Ishikawa (cell line): ENCODE measurements at regions not wholly inside any gene's neighbourhood (a gene's known extent, or its start where the extent isn't known, plus 50 kb on each side); places are given as distances from the start of the nearest gene placed in this dataset.
A peak's percentile ranks its signal among the peaks of the same experiment; 100 is the strongest.

Experiments used
- CEBPB ChIP-seq: IDR thresholded peaks from 2 replicates; pipeline ENCODE4 v1.6.1; 2012
- CREB1 ChIP-seq: IDR thresholded peaks from 2 replicates; pipeline ENCODE4 v1.6.1; 2012; ENCODE audit warnings: low read depth
- EGR1 ChIP-seq: IDR thresholded peaks from 2 replicates; pipeline ENCODE4 v1.6.1; 2012
- EP300 ChIP-seq: IDR thresholded peaks from 2 replicates; pipeline ENCODE4 v1.6.1; 2012; ENCODE audit warnings: borderline replicate concordance
- FOXM1 ChIP-seq: IDR thresholded peaks from 2 replicates; pipeline ENCODE4 v1.6.1; 2012; ENCODE audit warnings: low read depth, borderline replicate concordance
- NFIC ChIP-seq: IDR thresholded peaks from 2 replicates; pipeline ENCODE4 v1.6.1; 2012
- RAD21 ChIP-seq: IDR thresholded peaks from 2 replicates; pipeline ENCODE4 v1.6.1; 2012; ENCODE audit warnings: low read depth
- REST ChIP-seq: IDR thresholded peaks from 2 replicates; pipeline ENCODE4 v1.6.1; 2012; ENCODE audit warnings: low read depth, mild to moderate bottlenecking
- TAF1 ChIP-seq: IDR thresholded peaks from 2 replicates; pipeline ENCODE4 v1.6.1; 2012; ENCODE audit warnings: low read depth, mild to moderate bottlenecking
- TCF12 ChIP-seq: IDR thresholded peaks from 2 replicates; pipeline ENCODE4 v1.6.1; 2012; ENCODE audit warnings: low read depth
- TEAD4 ChIP-seq: IDR thresholded peaks from 2 replicates; pipeline ENCODE4 v1.6.1; 2012
- USF1 ChIP-seq: IDR thresholded peaks from 2 replicates; pipeline ENCODE4 v1.6.1; 2012
- YY1 ChIP-seq: IDR thresholded peaks from 2 replicates; pipeline ENCODE4 v1.6.1; 2012; ENCODE audit warnings: low read depth
- ZBTB7A ChIP-seq: IDR thresholded peaks from 2 replicates; pipeline ENCODE4 v1.6.1; 2012; ENCODE audit warnings: low read depth
- TF ChIP-seq, protein P1 (sequence below): IDR thresholded peaks from 2 replicates; pipeline ENCODE4 v1.6.1; 2012

GRCh38 chr15:77816983-77817382 is 184.3 kb upstream of the LINGO1 start:
- TF ChIP-seq TEAD4, result no peak
- TF ChIP-seq EGR1, result no peak
- TF ChIP-seq CREB1, result no peak
- TF ChIP-seq TAF1, result no peak
- TF ChIP-seq ZBTB7A, result no peak
- TF ChIP-seq, protein P1, sequence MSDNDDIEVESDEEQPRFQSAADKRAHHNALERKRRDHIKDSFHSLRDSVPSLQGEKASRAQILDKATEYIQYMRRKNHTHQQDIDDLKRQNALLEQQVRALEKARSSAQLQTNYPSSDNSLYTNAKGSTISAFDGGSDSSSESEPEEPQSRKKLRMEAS, result no peak
- TF ChIP-seq EP300, result no peak
- no peak for TF ChIP-seq YY1
- no peak for TF ChIP-seq NFIC
- TF ChIP-seq RAD21, result no peak
- TF ChIP-seq USF1, result no peak
- no peak for TF ChIP-seq FOXM1
- TF ChIP-seq TCF12, result no peak
- no peak for TF ChIP-seq CEBPB

DNA sequence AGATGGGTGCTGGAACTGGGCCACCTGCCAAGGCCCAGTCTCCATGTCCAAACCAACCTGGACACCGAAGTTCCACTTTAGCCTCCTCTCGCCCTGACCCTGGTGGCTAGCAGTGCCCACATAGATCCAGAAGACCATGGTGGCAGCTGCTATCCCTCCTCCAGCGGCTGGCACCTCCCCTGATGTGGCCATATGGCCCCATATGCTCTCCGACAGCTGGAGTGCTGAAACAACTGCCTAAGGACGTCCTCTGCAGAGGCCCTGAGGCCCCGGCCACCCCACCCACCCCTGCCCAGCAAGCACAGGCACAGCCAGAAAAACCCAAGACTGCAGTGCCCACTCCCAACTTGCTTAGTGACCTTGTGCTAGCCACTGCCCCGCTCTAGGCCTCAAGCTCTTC is 182.3 kb upstream of the LINGO1 start:
- TF ChIP-seq USF1 (no peak), TEAD4 (no peak), EGR1 (no peak), CREB1 (no peak), REST (peak; percentile 47; the same call in 1 of the 2 replicates)
- TF ChIP-seq, protein P1, result no peak

DNA sequence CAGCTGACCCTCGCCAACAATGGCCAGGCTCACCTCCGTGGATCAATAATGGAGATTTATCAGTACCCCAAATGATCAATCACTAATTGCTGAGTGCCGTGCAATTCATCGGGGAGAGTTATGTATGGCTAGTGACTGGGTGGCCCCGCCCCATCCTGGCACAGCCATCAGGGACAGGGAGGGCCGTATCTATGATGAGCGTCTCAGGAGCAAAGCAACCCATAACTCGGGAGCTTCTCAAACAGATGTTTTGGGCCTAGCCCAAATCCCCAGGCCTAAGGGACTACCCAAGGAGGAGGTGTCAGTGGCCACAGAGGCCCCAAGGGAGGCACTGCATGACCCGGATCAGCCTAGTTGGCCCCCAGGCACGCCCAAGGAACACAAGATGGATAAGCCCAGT is 180.0 kb upstream of the LINGO1 start:
- no peak for TF ChIP-seq CEBPB
- TF ChIP-seq NFIC, result no peak
- TF ChIP-seq FOXM1, result no peak

- no peak for TF ChIP-seq YY1
- no peak for TF ChIP-seq EP300
- TF ChIP-seq TEAD4, result no peak
- TF ChIP-seq, protein P1, result no peak
- TF ChIP-seq USF1, result no peak
- no peak for TF ChIP-seq CREB1
- TF ChIP-seq ZBTB7A, result no peak
- TF ChIP-seq CEBPB, result no peak
- TF ChIP-seq EGR1, result no peak
These were observed 178.6 kb upstream of the LINGO1 start for GRCh38 chr15:77811270-77811669.

DNA sequence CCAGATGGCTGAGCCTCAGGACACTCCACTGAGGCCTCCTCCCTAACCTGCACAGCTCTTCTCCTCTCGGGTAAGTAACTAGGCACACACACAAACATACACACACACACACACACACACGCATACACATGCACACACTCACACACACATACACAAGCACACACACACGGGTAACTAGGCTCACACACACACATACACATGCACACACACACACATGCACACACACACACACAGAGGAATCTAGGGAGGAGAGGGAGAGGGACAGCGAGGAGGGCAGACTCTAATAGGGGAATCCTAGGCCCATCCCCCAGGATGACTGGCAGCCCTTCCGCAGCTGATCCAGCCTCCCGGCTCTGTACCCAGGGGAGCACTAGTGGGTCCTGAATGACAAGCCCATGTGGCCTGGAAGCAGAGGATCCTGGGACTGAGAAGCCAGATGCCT is 177.4 kb upstream of the LINGO1 start:
- no peak for TF ChIP-seq RAD21
- TF ChIP-seq CREB1, result no peak
- TF ChIP-seq USF1, result no peak
- TF ChIP-seq TCF12, result no peak
- TF ChIP-seq EGR1, result no peak
- no peak for TF ChIP-seq CEBPB
- TF ChIP-seq REST, result no peak
- no peak for TF ChIP-seq FOXM1
- TF ChIP-seq TAF1, result no peak
- no peak for TF ChIP-seq NFIC
- TF ChIP-seq TEAD4, result no peak
- TF ChIP-seq EP300, result no peak
- TF ChIP-seq, protein P1, result no peak
- no peak for TF ChIP-seq ZBTB7A
- no peak for TF ChIP-seq YY1
